Stimulated activated CD8-positive, alpha-beta memory T cell treated with anti-CD3 and anti-CD28 coated beads, Interleukin-7, amount 100 ng/mL, for 24 hours (primary cell): ENCODE measurements at regions not wholly inside any gene's neighbourhood (a gene's known extent, or its start where the extent isn't known, plus 50 kb on each side); places are given as distances from the start of the nearest gene placed in this dataset.

Experiments used
- DNase-seq: peaks from one replicate; pipeline ENCODE4 v3.0.0-alpha.2; 2020; ENCODE audit warnings: low read depth

DNA sequence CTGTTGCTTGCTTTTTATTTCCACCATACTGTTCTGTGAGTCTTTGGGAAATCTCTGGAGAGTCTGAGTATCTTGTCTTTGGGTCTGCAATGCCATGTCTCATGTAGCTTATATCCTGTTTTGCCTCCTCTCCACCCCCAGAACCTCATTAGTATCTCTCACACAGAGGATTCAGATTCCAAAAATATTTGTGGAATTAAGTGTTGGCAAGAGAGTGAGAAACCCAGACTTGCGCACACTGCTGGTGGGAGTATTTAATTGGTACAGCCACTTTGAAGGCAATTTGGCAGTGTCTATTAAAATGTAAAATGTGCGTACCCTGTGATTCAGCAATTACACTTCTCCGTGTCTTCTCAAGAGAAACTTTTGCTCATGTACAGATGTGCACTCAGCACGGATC lies 68.6 kb downstream of the ZNF621 start:
- DNase-seq, result no peak

DNA sequence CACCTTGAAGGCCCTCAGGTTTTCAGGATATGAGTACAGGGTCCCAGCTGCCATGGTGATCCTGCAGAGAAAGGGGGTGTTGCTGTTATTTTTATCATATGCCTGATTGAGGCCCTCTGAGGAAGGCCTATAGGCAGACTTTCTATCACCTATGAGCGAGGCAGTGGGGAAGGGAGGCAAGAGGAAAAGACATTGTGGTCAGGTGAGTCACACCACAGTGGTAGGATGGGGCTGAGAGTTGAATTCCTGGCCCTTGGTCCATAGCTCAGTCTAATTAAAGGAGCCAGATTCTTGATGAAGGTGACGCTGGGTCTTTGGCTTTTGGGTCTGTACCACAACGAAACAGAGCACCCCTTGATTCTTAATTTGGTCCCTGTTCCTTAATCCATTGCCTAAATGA lies 72.7 kb downstream of the ZNF621 start:
- DNase-seq, result no peak

DNA sequence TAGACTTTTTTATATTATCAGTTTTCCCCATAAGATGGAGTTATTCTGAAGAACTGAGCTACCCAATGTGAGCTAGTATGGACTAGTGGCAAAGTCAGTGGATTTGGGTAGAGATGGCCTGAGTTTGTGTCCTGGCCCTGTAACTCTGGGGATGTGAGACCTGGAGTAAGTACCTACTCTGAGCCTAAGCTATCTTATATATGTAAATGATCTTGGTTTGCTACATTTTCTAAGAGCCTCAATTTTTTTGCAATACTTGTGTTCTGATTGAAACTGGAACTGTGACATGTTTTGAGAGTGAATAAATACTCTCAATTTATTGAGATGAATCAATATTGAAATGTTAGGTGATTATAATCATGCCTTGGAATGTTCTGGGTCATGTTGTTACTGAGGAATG lies 73.6 kb downstream of the ZNF621 start:
- no peak for DNase-seq

DNA sequence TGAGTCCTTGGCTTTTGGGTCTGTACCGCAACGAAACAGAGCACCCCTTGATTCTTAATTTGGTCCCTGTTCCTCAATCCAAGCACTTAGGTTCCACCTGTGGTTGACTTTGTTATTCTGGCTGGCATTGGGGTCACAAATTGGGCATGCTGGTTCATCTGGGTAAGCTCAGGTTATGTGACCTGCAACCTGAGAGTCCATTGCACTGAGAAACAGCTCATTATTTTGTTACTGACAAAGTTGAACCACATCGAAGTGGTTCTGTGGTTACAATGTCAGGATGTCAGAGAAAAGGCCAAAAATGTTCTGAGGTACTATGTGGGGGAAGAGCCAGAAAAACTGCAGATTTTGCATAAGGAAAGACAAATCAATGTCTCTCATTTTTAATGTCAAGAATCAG lies 74.2 kb downstream of the ZNF621 start:
- DNase-seq, result no peak

DNA sequence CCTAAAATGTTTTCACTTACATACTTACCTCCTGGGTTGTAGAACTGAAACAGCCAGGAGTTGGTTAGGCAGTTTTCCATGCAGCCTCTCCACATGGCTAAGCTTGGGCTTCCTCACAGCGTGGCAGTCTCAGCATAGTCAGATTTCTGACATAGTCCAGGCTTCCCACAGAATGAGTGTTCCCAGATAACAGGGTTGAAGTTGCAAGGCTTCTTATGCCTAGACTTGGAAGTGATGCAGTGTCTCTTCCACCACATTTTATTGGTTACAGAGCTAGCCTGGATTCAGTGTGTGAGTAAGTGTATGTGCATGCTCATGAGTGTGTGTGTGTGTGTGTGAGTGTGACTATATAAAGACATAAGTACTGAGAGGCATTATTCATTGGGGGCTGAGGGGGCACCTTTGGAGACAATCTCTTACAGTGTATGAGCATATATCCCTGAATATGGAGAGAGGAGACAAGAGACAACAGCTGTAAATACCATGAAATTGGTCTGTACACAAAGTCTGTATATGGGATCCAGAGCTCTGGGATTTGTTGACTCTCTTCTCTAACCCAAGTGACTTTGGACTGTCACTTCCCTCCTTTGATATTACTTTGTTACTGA lies 78.1 kb downstream of the ZNF621 start:
- DNase-seq, result no peak

DNA sequence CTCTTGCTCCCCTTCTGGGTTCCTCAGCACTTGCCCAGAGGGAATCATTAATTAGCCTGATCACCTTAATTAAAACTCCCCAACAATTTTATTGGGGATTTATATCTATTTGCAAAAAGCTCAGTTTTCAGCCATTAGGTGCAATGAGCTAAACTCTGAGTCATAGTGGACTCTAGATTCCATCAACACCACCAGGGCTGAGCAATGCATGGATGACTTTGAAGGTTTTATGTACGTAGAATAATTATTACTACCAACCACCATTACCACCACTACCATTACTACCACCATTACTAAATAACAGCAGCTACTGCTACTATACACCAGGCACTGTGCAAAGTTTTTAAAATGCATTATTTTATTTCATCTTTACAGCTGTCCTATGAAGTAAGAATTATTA lies 81.2 kb downstream of the ZNF621 start:
- no peak for DNase-seq

DNA sequence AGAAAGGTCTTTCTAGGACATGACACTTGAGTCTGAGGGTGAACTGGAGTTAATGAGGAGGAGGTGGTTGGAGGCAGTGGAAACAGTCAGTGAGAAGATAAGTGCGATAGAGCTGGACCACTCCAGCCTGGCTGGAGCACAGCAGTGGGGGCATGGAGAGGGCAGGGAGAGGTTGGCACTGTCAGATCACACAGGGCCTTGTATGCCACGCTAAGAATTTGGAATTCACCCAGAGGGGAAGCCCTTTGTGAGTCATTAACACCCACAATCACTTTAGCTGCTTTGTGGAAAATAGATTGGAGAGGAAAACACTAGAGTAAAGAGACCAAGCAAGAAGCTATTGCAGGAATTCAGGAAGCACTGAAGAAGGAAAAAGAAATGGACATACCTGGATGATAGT lies 83.3 kb downstream of the ZNF621 start:
- no peak for DNase-seq

DNA sequence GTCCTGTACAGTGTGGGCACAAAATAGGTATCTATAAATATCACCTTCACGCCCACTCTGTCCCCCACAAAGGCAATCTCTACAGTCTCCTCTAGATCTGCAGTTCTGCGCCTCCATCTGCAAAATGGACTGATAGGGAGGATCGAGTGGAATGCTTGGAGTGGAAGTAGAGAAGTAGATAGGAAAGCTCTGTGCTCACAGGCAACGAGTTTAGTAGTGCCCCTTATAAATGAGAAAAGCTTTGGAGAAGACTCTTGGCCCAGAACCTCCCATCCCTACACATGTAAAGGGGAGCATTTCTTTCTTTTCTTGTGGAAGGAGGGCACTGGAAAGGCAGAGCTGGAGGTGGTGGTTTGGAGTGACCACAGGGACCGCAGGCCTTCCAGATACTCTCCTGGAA lies 88.5 kb downstream of the ZNF621 start:
- DNase-seq, result no peak

DNA sequence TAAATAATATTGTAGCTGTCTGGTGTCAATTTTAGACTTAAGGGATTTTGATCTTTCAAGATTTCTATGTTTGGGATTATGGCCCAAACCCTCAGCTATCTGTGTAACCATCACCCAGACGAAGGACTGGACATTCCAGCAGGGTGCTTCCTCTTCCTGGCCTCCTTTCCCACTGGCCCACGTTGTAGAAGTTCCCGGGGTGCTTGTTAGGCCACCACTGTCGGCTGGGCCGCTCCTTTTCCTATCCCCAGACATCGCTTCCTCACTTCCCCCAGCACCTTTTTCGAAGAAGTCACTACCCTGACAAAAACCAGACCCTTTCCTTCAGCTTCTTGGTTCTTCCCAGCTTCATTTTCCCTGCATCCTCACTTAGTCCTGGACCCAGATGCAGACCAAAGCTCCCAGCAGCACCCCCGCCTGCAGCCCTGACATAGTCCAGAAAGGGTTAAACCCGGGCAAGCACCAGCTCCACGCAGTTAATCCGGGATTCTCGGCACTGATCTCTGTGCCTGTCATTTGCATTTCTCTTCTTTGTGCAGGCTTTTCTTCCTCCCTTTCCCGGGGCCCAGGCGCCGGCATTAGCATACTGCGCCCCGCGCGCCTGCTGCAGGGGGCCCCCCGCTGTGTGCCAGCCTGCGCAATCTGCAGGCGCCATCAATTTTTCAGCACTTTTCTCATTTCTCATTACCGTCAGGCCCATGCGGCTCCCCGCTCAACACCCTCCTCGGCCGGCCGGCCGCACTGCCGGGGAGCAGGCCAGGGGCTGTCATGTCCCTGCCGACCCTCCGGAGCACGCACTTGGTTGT lies 90.6 kb downstream of the ZNF621 start:
- no peak for DNase-seq

DNA sequence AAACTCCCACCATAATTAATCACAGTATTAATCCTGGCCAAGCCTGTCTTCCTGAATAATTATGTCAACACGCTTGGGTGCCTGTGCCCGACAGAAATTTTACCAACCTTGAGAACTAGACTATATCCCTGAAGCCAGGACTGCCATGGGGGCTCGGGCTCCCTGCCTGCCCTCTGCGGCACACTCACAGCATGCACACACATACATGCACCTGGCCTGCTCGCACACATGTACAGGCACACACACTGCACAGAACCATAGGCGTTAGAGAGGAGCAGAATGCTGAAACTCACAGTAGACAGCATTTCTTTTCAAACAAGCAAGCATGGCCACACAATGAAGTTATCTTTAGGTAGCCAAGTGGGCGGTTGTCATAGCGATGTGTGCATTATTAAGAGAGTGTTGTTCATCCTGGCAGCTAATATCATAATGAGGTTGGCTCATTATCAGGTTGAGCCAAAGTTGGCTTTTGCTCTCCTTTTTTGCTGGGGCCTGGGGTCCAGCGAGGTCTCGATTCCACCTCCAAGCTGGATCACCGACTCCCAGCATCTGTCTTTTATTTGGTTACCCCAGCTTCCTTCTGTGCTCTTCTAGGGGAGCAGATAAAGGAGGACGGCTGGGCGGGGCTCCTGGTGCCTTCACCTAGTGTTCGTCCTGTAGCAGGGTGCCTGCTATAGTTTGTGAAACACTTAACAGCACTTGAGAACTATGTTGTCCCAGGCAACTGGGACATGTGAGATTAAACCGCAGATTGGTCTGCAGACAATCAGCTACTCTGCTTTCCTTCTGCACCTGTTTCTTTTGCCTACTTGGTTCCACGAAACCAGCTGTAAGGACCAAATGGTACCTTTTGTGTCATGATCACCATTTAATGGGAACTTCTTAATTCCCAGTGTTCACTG lies 91.4 kb downstream of the ZNF621 start:
- DNase-seq, result no peak

DNA sequence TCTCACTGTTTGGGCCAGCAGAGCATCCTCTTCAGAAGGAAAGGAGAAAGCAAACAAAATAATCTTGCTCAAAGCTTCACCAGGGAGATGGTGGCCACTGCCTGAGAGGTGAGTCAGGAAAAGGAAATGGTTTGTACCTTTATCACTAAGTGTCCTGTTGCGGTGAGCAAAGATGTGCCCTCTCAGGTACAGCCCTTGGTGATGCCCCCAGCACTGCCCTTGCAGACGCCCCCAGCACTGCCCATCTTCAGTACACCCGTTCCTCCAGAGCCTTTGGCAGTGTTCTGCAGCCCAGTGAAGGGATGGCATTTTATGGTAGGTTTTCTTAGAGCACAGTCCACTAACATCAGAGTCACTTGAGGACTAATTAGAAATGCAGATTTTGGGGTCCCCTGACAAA lies 92.3 kb downstream of the ZNF621 start:
- no peak for DNase-seq

DNA sequence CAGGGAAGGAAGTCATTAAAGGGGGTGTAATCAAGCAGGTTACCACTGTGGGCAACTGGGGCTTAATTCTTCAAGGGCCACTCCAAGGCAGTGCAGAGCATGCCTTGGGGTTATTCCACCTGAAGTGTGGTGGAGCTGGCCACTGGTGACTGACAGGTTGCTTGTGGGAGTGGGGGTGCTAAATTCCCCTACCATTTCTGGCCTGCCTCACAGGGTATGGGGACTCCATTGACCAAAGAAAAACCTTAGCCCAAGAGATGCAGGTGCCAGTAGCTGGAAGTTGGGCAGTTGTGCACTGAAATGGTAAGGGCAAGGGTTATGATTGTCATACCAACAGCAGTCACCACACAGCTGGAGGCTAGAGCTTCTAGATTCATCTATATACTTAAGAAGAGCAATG lies 93.4 kb downstream of the ZNF621 start:
- no peak for DNase-seq

DNA sequence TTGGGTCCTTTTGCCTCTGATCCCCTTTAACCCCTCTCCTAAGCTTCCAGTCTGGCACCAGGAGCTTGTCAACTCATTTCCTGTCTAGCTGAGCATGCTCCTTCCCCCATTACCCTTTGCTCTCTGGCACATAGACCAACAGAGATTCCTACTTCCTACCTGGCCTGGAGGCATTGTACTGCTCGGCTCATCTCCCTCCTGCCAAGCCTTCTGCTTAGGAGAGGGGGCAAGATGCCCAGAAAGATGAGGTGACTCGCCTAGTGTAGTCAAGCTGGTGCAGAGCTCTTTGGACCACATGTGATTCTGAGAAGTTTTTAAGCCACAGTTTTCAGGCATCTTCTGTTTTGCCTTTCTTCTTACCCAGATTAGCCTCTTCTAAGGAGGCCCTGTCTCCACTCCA lies 95.4 kb downstream of the ZNF621 start:
- no peak for DNase-seq

DNA sequence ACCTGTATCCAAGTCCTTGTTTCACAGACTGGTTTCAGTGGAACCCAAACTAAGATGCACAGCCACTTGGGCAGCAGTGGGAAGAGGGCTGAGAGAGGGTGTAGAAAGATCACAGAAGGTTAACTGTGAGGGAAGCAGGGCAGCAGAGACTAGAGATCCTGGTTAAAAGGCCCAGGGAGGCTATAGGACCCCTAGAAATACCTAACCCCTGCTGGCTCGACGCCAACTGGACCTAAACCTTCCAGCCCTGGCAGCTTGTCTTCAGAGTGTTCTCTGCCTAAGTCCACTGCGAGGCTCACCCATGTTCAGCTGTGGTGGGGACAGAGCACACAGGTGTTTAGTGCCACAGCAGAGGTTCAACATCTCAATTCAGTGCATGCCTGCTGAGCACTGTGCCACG lies 96.5 kb downstream of the ZNF621 start:
- no peak for DNase-seq

DNA sequence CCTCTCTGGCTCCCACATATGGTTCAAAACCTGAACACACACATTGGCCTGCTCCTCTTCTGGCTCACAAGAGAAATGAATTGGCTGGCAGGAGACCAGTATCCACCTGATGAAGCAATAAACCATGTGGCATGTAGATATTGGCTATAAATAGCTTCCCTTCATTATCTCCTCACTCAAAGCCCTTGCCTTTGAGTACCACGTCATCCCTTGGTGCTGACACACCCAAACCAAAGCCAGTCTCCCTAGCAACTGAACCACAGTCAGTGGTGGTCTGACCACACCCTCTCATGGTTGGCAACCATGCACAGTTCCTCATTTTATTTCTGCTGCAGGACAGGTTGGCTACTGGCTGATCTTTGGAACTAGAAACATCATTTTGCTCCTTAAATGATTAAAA lies 98.8 kb downstream of the ZNF621 start:
- DNase-seq, result no peak

DNA sequence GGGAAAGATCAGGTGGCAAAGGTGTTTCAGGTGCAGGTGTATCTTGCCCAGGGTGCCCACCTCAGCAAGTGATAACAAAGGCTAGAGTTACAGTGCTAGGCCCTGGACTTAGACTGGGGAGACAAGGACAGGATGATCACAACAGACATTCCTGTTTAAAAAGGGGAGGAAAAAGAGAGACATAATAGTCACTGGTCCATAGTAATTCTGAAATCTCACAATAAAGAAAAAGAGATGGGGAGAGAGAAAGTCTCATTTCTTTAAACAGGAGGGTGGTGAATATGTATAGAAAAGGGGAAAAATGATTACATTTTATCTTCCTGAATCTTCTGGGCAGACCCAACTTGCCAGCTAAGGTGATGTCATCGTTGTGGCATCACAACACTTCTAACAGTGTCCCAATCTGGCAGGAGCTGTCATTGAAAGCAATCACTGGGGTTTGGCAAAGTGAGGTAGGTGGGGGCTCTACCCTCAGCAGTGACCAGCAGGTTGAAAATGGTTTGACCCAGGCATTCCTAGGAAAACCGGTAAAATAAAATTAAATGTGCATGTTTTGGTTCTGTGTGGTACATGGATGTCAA lies 99.5 kb downstream of the ZNF621 start:
- no peak for DNase-seq

DNA sequence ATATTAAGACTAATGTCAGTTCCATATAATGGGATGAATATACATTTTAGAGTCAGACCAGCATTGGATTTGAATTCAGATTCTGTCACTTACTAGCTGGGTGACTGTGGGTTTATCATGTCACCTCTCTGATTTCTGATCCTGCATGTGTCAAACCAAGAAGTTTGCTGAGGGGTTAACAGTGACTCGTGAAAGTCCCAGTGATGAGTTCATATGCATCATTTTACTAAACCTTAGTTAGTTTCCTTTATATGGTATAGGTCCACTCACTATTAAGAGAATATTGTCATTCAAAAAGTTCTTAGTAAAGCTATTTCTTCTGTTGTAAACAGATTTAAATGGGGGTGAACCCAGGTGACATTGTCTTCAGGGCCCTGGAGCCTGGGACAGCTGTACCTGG lies 102.3 kb downstream of the ZNF621 start:
- DNase-seq, result no peak

DNA sequence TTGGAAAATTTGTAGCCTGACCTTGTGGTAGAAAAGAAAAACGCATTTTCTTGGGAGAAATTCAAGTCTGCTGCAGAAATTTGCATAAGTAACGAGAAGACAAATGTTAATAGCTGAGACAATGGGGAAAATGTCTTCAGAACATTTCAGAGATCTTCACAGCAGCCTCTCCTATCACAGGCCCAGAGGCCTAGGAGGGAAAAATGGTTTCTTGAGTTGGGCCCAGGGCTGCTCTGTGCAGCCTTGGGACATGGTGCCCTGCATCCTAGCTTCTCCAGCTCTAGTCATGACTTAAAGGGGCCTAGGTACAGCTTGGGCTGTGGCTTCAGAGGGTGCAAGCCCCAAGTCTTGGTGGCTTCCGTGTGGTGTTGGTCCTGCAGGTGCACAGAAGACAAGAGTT lies 104.2 kb downstream of the ZNF621 start:
- DNase-seq, result no peak

DNA sequence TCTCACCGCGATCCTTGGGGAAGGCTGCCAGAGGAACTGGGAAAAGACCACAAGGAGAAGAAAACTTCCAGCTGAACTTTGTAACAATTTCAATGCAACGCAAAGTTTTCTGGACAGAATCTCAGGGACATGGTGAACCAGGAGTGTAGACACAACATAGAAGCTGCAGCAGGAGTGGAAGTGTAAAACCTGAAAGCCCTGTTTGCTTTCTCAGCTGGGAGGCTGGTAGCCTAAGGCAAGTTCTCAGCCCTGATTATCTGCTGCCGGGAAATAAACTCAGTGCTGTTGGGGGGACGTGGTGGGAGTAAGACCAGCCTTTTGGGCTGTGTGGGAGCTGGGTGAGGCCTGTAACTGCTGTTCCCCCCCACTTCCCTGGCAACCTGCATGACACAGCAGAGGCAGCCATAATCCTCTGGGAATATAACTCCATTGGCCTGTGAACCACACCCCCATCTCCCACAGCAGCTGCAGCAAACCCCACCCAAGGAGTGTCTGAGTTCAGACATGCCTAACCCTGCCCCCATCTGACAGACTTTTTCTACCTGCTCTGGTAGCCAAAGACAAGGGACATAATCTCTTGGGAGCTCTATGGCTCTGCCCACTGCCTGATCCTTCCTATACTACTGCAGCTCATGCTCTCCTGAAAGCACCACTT lies 106.7 kb downstream of the ZNF621 start:
- no peak for DNase-seq

DNA sequence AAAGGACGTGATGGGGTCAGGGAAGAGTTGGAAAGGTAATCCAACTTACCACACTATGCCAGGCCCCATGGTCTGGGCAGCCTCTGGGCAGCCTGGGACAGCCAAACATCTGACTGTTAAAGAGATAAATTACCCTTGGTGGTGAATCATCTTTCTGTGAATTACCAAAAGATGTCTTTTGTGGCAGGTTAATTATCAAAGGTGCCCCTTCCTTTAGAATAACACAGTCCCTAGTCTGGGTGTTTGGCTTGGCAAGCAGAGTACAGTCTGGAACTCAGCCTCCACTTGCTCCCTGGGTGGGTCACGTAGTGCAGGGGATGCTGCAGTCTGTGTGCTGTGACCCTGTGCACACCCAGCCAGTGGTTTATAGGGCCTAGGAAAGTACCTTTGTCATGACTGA lies 113.1 kb downstream of the ZNF621 start:
- no peak for DNase-seq

DNA sequence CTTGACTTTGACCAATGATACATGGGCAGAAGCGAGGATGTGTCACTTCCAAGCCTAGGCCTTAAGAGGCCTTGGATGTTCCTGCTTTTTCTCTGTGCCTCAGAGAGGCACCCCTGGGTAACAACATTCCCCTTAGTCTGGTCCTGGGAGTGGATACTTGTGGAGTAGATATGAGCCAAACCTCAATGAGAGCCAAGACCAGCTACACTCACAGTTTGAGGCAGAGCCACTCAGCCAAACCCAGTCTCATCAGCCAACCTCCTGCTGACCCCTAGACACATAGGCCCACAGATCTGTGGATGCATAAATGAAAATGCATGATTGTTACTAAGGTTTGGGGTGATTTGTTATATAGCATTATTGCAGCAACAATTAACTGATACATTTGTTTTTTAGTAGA lies 114.2 kb downstream of the ZNF621 start:
- no peak for DNase-seq

DNA sequence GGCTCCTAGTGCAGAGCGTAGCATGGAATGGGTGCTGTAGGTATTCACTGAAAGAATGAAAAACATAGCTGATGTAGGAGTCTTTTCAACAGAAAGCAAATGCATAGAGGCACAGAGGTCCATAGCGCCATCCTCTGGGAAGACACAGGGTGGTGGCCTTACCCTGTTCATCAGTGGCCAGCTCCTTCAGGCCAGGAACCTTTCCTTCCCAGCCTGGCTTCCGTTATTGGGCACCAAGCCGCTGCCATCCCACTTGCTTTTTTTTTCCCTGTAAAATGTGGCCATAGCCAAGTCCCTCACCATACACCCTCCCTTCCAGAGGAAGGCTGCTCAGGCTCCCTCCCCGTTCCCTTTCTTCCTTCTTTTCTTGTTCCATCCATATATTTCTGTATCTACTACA lies 118.1 kb downstream of the ZNF621 start:
- no peak for DNase-seq
